ENCODE measurements at regions not wholly inside any gene's neighbourhood (a gene's known extent, or its start where the extent isn't known, plus 50 kb on each side); places are given as distances from the start of the nearest gene placed in this dataset.

DNA sequence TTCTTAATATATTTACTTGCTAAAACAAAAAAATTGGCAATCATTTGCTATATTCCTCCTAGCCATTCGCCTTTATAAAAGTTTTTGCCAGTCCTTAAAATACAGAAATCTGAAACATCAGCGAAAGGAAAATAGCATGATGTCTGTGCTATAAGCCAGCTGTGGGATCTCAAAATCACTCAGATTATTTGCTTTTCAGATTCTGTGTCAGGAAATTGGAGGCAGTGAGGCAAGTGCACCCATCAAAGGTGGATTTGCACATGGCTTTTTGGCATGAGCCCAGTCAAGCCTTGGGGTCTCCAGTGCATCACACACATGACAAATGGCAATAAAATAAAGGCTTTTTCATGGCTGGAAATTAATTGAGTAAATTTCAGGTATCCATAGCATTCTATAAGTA is 196.8 kb upstream of the DAPK1 start:
- Histone ChIP-seq H4K5ac (ENCODE audit: insufficient read length, low read depth, low read length) (no peak overlapping the region), H3K4me1 (replicated peaks in 1 of 4; ENCODE audit: control insufficient read depth in 3 of 4, insufficient read depth in 4 of 4, low read length in 3 of 4) (no peaks in the 10 kb centered on the region), H3K23me2 (ENCODE audit: low read depth, low read length) (no peaks in the 10 kb centered on the region), H2AFZ (ENCODE audit: low read length) (no peak overlapping the region), H3K4ac (replicated peaks; ENCODE audit: insufficient read length, low read depth, low read length) (no peak overlapping the region), H3K79me2 (ENCODE audit: control insufficient read depth in 1 of 2, insufficient read depth in 2 of 2, low read length in 2 of 2) (no peaks in the 10 kb centered on the region), H3K9ac (replicated peaks in 1 of 4; ENCODE audit: extremely low read depth in 1 of 4, low read depth in 3 of 4, low read length in 3 of 4) (no peak overlapping the region), H2BK12ac (ENCODE audit: low read depth, low read length) (no peak overlapping the region), H3K27me3 (replicated peaks in 1 of 4; ENCODE audit: control insufficient read depth in 3 of 4, extremely low read depth in 1 of 4, insufficient read depth in 3 of 4, low read length in 3 of 4) (no peaks in the 10 kb centered on the region; a peak in 1 of 7 replicates), H2AK5ac (ENCODE audit: low read depth, low read length) (no peak overlapping the region), H4K8ac (ENCODE audit: extremely low read depth, insufficient read depth, low read length) (no peak overlapping the region), H2BK20ac (ENCODE audit: low read length) (no peak overlapping the region), H3K14ac (ENCODE audit: insufficient read length) (no peak overlapping the region), H2BK5ac (ENCODE audit: low read depth, low read length) (no peak overlapping the region), H3K23ac (ENCODE audit: insufficient read length) (no peak overlapping the region), H3K18ac (ENCODE audit: extremely low read depth, low read length) (no peak overlapping the region), H3K4me2 (ENCODE audit: insufficient read depth in 1 of 2, low read depth in 2 of 2, low read length in 2 of 2) (no peak overlapping the region), H3K56ac (replicated peaks; ENCODE audit: insufficient read length, low read depth, low read length) (no peak overlapping the region), H2BK15ac (ENCODE audit: low read length) (no peak overlapping the region), H2BK120ac (replicated peaks; ENCODE audit: low read depth, low read length) (no peak overlapping the region), H3K4me3 (ENCODE audit: extremely low read depth in 1 of 4, insufficient read depth in 2 of 4, low read depth in 3 of 4, low read length in 4 of 4) (no peak overlapping the region), H3K9me3 (ENCODE audit: insufficient read depth in 2 of 2, low read depth in 1 of 2, low read length in 1 of 2) (no peaks in the 10 kb centered on the region), H3K27ac (ENCODE audit: low read depth, low read length) (no peak overlapping the region), H4K91ac (replicated peaks; ENCODE audit: insufficient read length, low read length) (no peak overlapping the region), H3K79me1 (ENCODE audit: low read depth, low read length) (no peaks in the 10 kb centered on the region), H3K36me3 (ENCODE audit: control insufficient read depth in 2 of 4, insufficient read depth in 4 of 4, low read length in 3 of 4) (no peaks in the 10 kb centered on the region), H4K20me1 (replicated peaks in 1 of 2; ENCODE audit: control insufficient read depth in 1 of 2, insufficient read depth in 2 of 2, low read length in 2 of 2) (no peaks in the 10 kb centered on the region)
- POLR2A ChIA-PET (ENCODE audit: partially characterized antibody), result no interaction called here
- 90% methylated on average over 2 of the region's 2 CpGs; no CpG with 5 or more reads in 1 of the 2 experiments for WGBS, 2 experiments (ENCODE audit: extremely low coverage in 1 of 2, insufficient coverage in 1 of 2, insufficient read length in 1 of 2, insufficient replicate concordance in 2 of 2, low coverage in 1 of 2, low lambda C conversion rate in 2 of 2, missing lambda C conversion rate in 1 of 2)
- TF ChIP-seq SUZ12 (IDR thresholded peaks at IDR 0.05; ENCODE audit: low read length), result no peak
- TF ChIP-seq SIN3A (conservative IDR thresholded peaks at IDR 0.05 in 1 of 2, IDR thresholded peaks at IDR 0.05 in 1 of 2; ENCODE audit: low read depth in 1 of 2, low read length in 2 of 2), result no peak
- no peak for TF ChIP-seq ZNF274 (IDR thresholded peaks at IDR 0.05; ENCODE audit: borderline replicate concordance, extremely low read depth, low read length)
- no peak for TF ChIP-seq PHF8 (conservative IDR thresholded peaks at IDR 0.05; ENCODE audit: low read depth, low read length)
- no peak for TF ChIP-seq TAF1 (IDR thresholded peaks at IDR 0.05; ENCODE audit: low read depth, low read length)
- TF ChIP-seq YY1 (IDR thresholded peaks at IDR 0.05; ENCODE audit: low read depth, low read length), result no peak
- TF ChIP-seq TAF7 (optimal IDR thresholded peaks at IDR 0.05; ENCODE audit: borderline replicate concordance, low read depth, low read length), result no peak
- no peak for TF ChIP-seq EZH2 (IDR thresholded peaks at IDR 0.05; ENCODE audit: low read depth, low read length, severe bottlenecking)
- TF ChIP-seq, protein P1, sequence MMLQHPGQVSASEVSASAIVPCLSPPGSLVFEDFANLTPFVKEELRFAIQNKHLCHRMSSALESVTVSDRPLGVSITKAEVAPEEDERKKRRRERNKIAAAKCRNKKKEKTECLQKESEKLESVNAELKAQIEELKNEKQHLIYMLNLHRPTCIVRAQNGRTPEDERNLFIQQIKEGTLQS (IDR thresholded peaks at IDR 0.05; ENCODE audit: insufficient read depth, low read depth, low read length), result no peak
- no peak for TF ChIP-seq RFX5 (IDR thresholded peaks at IDR 0.05; ENCODE audit: borderline replicate concordance, low read depth, low read length)
- no peak for DNase-seq (ENCODE audit: low read depth in 1 of 2, low spot score in 2 of 2)
- CTCF ChIA-PET (ENCODE audit: partially characterized antibody), result interaction anchor here (0.9 to 2.1 kb wide), 4 partner anchors 19 to 886 kb away, joined by 3 to 8 read pairs (median 4); no protein-coding TSS in a partner anchor
- no peak for FAIRE-seq
